NCI-H146 (cell line): ENCODE measurements at regions not wholly inside any gene's neighbourhood (a gene's known extent, or its start where the extent isn't known, plus 50 kb on each side); places are given as distances from the start of the nearest gene placed in this dataset.
A peak's percentile ranks its signal among the peaks of the same experiment; 100 is the strongest.
"Not testable (repeated sequence)": the region's sequence is repeated elsewhere in the genome, so short reads cannot be mapped to it uniquely, and the experiment has no call there.

Experiments
- DNase-seq: peaks from one replicate; lab custom pipeline; 2025; lab: John Stamatoyannopoulos, UW

DNA sequence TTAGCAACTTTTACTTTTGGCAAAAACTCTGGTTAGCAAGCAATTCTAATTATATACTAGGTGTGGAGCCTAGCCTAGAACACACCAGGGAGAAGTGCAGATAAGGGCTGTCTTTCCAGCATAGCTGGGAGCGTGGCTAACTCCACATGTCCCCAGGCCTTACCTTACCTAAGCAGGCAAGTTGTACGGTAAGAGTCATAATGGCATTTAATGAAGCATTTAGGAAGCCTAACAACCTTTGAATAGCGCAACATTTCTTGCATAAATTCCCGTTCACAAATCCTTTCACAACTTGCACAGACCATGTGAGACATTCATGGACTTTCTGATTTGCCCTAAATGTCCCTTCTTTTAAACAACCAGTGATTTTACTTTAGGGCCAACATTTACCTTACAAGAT is 917.4 kb upstream of the ACO1 start:
- DNase-seq = no peak

DNA sequence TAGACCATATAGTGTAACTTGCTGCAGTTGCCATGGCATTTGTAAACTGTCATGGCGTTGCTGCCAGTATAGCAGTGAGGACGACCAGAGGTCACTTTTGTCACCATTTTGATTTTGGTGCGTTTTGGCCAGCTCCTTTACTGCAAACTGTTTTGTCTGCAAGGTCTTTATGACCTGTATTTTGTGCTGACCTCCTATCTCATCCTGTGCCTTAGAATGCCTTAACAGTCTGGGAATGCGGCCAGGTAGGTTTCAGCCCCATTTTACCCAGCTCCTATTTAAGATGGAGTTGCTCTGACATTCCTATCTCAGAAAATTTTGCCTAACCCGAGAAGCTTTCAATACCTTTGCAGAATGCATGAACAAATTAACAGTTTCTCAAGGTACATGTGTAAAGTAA is 914.4 kb upstream of the ACO1 start:
- DNase-seq = no peak

DNA sequence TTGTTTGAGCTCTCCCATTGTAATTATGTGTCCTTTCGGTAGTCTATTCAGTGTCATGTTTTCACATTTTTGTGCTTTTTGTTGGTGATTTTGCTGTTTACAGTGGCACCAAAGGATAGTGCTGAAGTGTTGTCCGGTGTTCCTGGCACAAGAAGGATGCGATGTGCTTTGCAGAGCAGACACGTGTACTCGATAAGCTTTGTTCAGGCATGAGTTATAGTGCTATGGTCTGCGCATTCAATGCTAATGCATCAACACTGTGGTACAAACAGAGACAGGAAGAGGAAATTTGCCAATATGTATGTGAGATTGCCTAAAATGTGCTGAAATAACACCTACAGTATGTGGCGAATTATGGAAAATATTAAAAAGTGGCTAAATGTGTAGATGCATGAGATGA is 913.4 kb upstream of the ACO1 start:
- DNase-seq = no peak

DNA sequence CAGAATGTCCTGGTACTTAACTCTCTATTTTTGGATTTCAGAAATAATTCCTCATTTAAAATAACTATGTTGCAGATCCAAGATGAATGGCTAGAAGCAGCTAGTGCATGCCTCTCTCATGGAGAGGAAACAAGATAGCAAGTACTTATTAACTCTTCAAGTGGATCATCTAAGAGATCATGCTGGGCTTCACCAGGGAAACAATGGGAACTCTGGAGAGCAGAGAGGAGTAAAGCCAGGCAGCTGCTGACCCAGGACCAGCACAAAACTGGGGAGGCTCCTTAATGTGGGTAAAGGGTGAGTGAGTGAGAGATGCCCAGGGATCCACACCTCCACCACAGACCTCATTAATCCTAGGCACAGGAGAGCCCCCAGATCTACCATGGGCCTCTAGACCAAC is 897.8 kb upstream of the ACO1 start:
- peak; percentile 75 for DNase-seq

DNA sequence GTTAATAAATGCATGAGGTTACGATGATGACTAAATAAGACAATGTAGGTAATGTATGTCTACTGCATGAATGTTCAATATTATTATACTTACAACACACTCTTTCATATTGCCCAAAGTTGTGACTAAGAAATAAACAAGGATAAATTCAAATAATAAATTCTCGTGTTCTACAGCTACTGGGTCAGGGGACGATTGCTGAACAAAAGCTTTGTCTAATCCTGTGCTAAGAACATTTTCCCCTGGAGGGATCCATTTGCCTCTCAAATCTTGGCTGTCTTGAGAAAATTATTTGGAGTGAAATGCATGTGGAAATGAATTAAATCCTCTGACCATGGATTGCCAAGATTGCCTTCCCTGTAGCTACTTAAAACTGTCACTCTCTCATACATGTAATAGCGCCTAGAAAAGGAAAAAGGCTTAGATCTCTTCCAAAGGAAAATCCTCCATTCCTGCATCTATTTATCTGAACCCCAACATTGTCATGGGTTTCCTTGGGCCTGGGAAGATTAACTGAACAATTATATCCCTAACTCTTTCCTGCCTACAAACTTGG is 893.8 kb upstream of the ACO1 start:
- DNase-seq = no peak

DNA sequence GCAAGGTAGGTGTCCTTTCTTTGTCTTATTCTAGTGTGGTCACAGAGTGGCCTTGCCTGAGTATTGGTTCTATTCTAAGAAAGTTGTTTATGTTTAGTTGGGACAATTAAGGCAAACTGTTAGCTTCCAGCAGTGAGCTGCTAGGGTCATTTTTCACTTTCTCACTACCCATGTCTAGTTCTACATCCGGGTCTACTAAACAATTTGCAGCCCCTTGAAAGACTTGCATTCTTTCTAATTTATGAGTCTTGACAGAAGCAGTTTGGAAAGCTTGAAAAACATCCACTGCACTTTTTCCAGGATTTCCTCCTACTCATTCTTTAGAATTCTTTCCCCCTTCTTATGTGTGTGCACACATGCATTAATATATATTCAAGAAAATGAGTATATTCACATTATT is 892.2 kb upstream of the ACO1 start:
- no peak for DNase-seq

DNA sequence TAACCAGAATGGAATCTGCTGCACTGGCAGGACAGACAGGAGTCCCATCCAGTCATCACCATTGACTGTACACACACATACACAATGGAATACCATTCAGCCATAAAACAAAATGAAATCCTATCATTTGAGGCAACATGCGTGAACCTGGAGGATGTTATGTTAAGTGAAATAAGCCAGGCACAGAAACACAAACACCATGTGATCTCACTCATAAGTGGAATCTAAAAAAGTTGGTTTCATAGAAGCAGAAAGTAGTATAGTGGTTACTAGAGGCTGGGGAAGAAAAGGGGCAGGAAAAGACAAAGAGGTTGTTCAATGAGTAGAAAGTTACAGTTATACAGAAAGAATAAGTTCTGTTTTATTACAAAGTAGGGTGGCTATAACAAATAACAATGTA is 884.0 kb upstream of the ACO1 start:
- DNase-seq = no peak

DNA sequence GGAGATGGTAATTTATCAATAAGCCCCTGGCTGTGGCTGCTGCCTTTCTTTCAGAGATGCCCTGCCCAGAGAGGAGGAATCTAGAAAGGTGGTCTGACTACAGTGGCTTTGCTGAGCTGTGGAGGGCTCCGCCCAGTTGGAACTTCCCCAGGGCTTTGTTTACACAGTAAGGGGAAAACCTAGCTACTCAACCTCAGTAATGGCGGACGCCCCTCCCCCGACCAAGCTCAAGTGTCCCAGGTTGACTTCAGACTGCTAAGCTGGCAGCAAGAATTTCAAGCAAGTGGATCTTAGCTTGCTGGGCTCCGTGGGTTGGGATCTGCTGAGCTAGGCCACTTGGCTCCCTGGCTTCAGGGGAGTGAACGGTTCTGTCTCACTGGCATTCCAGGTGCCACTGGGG is 865.4 kb upstream of the ACO1 start:
- no peak for DNase-seq

DNA sequence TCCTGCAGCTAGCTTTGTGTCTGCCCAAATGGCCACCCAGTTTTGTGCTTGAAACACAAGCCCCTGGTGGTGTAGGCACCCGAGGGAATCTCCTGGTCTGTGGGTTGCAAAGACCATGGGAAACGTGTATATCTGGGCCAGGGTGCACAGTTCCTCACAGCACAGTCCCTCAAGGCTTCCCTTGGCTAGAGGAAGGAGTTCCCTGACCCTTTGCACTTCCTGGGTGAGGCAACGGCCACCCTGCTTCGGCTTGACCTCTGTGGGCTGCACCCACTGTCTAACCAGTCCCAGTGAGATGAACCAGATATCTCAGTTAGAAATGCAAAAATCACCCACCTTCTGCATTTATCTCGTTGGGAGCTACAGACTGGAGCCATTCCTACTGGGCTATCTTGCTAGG is 865.0 kb upstream of the ACO1 start:
- DNase-seq = no peak

DNA sequence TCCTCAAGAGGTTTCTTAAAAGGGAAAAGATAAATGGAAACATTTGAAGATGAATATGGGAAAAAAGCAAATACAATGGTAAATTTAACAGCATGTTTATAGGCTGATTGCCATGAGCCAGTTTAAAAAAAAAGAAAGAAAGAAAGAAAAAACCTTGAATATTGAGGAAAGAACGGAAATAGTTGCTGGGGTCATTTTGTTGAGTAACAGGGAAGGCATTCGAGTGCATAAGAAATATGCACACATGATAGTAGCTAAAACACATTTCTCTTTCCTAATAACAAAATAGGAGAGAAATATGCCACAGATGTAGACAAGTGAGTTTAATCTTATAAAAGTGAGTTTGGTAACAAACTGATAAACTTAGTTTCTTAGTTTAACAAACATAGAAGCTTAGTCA is 864.6 kb upstream of the ACO1 start:
- no peak for DNase-seq

DNA sequence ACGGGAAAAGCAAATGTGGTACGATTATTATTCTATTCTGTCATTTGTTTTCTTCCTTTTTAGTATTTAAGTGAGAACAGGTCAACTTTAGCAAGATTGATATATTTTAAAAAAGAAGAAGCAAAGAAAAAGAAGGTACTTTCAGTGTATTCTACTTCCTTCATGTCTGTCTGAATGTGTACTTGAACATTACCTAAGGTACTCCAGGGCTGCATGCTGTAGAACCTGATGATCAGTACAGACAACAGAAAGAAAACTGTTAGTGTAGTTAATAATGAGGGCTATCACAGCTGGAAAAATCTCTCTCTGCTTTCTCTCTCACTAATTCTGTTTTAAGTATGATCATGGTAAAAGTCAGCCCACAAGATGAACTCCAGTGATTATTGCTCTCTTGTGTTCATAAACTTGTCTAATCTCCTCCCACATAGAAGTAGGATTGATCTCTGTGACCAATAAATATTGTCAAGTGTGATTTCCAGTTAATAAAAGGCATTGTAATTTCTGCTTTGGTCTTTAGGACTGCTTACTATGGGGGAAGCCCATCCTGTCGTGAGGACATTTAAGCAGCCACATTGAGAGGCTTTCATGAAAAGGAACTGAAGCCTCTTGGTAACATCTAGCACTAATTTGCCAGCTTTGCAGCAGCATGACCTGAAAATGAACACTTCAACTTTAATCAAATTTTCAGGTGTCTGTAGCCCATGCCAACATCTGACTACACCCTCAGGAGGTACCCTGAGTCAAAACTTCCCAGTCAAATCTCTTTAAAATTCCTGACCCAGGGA is 864.0 kb upstream of the ACO1 start:
- no peak for DNase-seq

DNA sequence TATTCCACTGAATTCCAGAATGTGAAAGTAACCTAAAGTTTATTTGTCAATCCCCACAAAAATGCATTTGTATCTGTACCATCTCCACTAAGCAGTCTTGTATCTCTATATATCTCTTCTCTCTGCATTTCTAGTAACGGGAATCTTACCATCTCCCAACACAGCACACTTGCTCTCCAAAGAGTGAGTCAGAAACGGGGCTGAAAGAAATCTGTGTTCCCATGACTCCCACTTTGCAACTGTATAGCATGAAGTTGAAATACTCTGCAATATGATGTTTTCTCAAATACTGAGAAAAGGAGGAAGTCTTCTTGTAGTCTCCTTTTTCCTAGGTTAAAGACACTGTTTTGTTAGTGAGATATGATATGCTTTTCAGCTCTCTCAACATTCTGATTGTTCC is 848.8 kb upstream of the ACO1 start:
- DNase-seq = no peak

DNA sequence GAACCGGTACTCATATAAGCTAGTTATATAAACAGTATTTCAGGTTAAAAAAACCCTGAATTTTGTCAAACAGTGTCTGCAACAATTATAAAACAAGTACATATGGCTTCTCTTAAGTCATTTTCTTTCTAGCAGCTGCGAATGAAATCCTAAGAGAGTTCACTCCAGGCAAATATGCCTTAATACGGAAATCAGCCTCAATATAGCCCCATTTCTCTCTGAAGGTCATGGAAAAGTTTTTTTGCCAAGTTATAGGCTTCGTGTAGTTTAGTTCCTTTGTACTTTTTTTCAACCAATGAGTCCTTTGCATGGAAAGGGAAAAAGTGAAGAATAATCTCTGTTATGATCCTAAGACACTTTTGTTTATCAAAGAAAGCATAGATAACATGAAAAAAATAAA is 848.0 kb upstream of the ACO1 start:
- no peak for DNase-seq

DNA sequence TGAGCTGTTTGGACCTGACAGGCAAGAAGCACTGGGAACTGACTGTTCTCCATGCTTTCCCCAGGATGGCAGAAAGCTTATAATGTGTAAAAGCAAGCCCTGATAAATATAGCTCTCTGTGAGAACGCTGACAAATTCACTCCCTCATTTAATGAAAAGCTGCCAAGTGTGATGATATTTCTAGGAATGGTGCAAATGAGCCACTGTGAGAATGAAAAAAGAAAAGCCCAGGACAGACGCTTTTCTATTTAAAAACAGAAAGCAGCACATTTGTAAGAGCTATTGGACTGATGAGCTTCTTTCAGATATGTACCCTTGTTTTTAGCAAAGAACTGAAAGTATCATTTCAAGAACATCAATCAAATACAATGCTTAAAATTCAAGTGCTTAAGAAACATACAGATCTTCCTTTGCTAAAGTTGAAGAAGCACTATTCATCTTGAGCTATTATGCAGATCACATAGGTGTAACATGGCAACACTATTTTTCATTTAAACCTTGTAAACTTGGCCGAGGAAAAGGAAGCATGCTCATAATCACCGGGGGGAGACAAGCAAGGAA is 842.6 kb upstream of the ACO1 start:
- DNase-seq = peak; percentile 71

DNA sequence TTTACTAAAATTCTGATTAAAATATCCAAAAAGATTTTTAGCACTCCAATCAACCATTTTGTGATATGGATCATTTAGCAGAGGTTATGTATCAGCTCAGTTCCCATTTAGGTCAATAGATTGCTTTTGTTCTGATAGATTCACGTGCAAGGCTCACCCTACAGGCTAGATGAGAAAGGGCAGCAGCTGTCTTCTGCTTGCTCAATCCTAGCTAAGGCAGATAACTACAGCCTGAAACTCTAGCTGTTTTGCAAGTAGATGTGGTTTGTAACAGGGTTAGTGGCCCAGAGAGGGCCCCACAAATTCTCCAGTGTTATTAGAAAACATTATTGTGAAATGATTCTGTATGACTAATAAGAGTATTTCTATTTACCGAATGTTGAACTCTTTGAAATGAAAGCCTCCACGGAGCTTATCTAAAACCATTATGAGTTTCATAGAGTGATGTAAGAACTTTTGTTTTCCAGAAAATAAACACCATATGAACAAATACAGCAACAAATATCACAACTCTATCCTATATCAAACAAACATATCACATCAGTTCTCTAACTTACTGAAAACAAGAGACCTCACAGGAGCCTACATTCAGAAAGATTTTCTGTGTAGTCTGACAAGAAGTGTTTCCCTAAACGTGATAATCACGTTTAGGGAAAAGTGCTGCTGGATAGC is 841.9 kb upstream of the ACO1 start:
- peak; percentile 97 for DNase-seq

DNA sequence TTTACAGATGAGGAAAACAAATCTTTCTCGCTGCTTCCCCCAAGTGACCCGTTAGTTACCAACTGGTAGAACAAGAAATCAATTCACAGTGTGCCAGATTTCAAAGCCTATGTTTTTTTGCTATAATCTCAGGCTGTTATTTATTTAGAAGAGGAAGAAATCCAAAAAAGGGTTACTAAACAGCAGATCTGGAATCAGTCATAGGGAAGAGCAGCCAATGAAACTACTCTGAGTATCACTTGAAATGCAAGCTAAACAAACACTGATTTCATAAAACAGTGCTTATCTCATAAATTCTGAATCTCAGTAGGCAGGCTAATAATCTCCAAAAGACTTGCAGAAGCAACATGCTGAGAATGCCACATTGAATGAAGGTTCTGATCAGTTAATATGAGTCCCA is 829.5 kb upstream of the ACO1 start:
- DNase-seq = no peak

DNA sequence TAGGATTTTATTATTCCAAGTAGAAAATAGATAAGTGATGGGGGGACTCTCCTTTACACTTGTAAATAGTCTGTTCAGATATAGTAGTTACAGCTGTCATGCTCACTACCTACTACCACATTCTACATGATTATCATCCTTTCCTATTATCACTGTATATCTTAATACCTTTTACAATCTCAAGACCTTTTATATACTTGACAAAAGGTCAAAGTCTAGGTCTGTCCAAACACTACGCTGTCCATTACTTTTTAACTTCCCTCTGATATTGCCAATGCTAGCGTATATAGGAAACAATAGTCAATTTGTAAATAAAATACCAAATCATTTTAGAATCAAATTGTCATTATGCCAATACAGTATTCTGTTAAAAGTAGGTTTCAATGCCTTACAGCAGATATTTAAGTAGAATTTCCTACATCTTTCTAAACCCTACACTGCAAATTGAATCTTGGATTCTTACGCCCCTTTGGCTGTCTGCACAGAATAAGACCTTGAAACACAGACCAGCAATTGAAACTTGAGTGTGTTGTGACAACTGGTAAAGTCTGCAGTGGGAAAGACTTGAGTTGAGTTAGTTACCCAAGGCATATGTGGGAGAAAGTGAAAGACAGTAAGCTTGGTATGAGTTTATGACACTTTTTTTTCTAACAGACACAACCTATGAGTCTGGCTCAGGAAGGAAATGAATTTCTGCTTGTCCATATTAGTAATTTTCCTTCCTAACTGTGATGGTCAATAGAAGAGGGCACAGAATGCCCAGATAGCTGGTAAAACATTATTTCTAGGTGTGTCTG is 827.6 kb upstream of the ACO1 start:
- DNase-seq = no peak

DNA sequence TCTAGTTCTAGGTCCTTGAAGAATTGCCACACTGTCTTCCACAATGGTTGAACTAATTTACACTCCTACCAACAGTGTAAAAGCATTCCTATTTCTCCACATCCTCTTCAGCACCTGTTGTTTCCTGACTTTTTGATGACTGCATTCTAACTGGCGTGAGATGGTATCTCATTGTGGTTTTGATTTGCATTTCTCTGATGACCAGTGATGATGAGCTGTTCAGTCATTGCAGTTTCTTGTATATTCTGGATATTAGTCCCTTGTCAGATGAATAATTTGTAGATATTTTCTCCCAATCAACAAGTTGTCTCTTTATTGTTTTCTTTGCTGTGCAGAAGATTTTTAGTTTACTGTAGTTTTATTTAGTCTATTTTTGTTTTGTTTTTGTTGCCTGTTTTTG is 812.3 kb upstream of the ACO1 start:
- not testable (repeated sequence) for DNase-seq

DNA sequence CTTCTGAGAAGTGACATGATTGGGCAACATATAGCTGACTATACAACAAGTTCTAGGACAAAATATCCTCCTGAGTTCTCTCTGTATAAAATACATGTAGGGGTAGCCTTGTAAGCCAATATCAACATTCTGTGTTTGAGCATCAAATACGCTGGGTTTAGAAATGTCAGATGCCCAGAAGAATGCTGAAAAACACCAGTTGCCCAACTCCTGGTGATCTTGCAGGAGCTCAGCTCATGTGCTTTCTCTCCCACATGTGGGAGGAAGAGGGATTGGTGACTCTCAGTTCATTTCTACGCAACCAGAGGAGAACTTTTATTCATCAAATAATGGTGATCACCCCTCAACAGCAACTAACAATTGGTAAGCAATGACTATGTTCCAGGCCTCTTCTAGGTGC is 810.9 kb upstream of the ACO1 start:
- no peak for DNase-seq

DNA sequence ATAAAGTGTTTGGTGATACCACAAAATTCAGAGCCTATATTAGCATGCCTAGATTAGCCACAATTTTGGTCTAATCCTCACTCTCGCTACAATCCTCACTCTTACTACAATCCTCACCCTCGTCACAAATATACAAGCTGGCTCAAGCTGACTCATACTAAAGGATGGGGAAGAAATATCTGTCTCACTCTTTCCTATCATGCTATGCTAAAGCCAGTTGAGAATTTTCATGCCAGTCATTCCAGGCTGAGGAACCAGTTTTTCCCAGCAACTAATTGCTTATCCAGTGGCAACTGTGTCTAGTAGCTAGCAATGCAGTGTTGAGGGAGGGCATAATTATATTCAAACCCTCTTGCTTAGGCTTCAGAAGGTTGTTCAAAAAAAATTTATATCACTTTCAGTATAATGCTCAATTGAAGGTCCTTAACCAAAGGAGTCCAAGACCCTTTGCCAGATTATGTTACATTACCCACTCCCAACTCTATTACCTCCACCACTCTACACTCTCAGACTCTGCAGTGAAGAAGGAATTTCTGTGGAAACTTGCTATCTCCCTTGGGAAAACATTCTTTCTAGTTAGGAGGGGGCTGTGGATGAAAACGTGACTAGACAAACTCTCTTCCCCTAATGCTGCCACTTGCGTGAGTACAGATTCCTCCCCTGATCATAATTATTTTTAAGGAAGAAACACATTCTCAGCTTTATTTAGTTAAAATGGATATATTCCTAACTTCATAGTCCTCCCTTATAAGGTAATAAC is 810.3 kb upstream of the ACO1 start:
- DNase-seq = no peak

DNA sequence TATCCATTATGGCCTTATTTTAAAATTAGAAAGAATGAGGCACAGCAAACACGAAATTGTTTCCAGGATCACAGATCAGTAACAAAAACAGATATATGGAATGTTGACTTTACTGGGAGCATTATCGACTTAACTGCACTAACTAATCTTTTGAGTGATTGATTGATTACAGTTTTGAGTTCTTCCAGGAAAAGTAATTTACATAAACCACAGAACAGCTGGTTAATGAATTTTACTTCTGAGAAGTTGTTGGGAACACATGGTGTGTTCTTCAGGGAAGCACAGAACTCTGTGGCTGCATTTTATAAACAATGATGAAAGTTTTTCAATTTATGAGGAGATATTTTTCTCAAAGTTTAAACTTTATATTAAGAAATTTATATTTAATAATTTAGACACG is 802.4 kb upstream of the ACO1 start:
- no peak for DNase-seq

DNA sequence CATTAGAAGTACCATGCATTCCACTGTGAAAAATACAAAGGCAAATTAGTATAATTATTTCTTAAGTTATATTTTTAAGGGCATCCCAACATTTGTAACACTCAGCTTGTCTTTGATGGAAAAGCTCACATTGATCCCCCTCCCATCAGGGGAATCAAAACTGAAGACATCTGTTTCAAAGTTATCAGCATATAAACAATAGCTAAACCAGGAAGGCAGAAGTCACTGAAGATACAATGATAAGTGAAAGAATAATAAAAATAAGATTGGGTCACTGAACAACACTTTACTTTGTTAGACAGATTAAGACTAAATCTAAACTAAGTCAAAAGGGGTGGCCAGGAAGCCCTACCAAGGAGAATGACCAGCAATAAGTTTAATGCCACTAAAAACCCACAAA is 801.9 kb upstream of the ACO1 start:
- no peak for DNase-seq
